Caco-2 (cell line): ENCODE measurements at regions not wholly inside any gene's neighbourhood (a gene's known extent, or its start where the extent isn't known, plus 50 kb on each side); places are given as distances from the start of the nearest gene placed in this dataset.

ENCODE experiments used
- BruUV-seq: library from RNA; stranded (reverse); fragments of 400-500 nt; replicated peaks from 2 replicates; lab custom pipeline; 2021; lab: Mats Ljungman, UMichigan
- CTCF ChIA-PET: fragments of 300-600 bp; sonication (Branson Sonifier 250); formaldehyde crosslinking; loops from one replicate; lab custom pipeline; 2022; ENCODE audit warnings: antibody characterized with exemption; lab: Charles Lee
- POLR2A ChIA-PET: fragments of 300-600 bp; sonication (Branson Sonifier 250); formaldehyde crosslinking; loops from one replicate; lab custom pipeline; 2022; ENCODE audit warnings: antibody characterized with exemption; lab: Charles Lee
- DNase-seq, 2 experiments: peaks; one replicate each; pipeline versions ENCODE4 v3.0.0 to v3.0.0-alpha.2; 2020 to 2022
- H3K27me3 ChIP-seq: replicated peaks from 2 replicates; pipeline ENCODE4 v1.6.0; 2011; ENCODE audit warnings: low read length; ENCODE audit not compliant: control insufficient read depth, insufficient read depth
- H3K36me3 ChIP-seq: 2 replicates; pipeline ENCODE4 v1.5.1; 2011; ENCODE audit warnings: low read length; ENCODE audit not compliant: control insufficient read depth, insufficient read depth
- H3K4me1 ChIP-seq: fragments of 250-450 bp; sonication (Bioruptor Pico); 2 replicates; pipeline ENCODE4 v1.5.1; 2020; ENCODE audit warnings: mild to moderate bottlenecking
- H3K4me3 ChIP-seq: 2 replicates; pipeline ENCODE4 v1.5.1; 2011; ENCODE audit warnings: low read depth, mild to moderate bottlenecking, control low read depth, low read length
- H3K9me3 ChIP-seq: fragments of 250-450 bp; sonication (Bioruptor Pico); 2 replicates; pipeline ENCODE4 v1.5.1; 2020; ENCODE audit warnings: mild to moderate bottlenecking, moderate library complexity
- H3K27ac Mint-ChIP-seq: one replicate; pipeline ENCODE4 v1.8.0; 2022; ENCODE audit warnings: mixed read lengths; ENCODE audit not compliant: unreplicated experiment
- H3K27me3 Mint-ChIP-seq: one replicate; pipeline ENCODE4 v1.8.0; 2022; ENCODE audit warnings: mixed read lengths; ENCODE audit not compliant: insufficient read depth, unreplicated experiment
- H3K36me3 Mint-ChIP-seq: one replicate; pipeline ENCODE4 v1.8.0; 2022; ENCODE audit warnings: mild to moderate bottlenecking, mixed read lengths; ENCODE audit not compliant: insufficient read depth, unreplicated experiment
- H3K4me1 Mint-ChIP-seq: one replicate; pipeline ENCODE4 v1.8.0; 2022; ENCODE audit warnings: low read depth, mixed read lengths; ENCODE audit not compliant: unreplicated experiment
- H3K4me3 Mint-ChIP-seq: one replicate; pipeline ENCODE4 v1.8.0; 2022; ENCODE audit warnings: mild to moderate bottlenecking, moderate library complexity, mixed read lengths; ENCODE audit not compliant: unreplicated experiment
- H3K9me3 Mint-ChIP-seq: one replicate; pipeline ENCODE4 v1.8.0; 2022; ENCODE audit warnings: mixed read lengths; ENCODE audit not compliant: unreplicated experiment
- intact Hi-C: fragments of 100-400 bp; cut with micrococcal nuclease; formaldehyde crosslinking; loops from one replicate; pipeline ENCODE4 v1.10.0; 2022; ENCODE audit not compliant: unreplicated experiment
- TF ChIP-seq, protein P1 (sequence below), 2 experiments: fragments of 200-600 bp in 1 of 2; IDR thresholded peaks; 1 replicate in 1 of 2; 2 replicates in 1 of 2; pipeline versions ENCODE4 v1.5.1 to v1.8.0; 2011 to 2022; ENCODE audit warnings: antibody characterized with exemption in 1 of 2, control low read depth in 1 of 2, inconsistent platforms in 1 of 2, low read depth in 1 of 2, low read length in 1 of 2, mild to moderate bottlenecking in 1 of 2, moderate library complexity in 1 of 2; ENCODE audit not compliant: insufficient read depth in 1 of 2, severe bottlenecking in 1 of 2, unreplicated experiment in 1 of 2

DNA sequence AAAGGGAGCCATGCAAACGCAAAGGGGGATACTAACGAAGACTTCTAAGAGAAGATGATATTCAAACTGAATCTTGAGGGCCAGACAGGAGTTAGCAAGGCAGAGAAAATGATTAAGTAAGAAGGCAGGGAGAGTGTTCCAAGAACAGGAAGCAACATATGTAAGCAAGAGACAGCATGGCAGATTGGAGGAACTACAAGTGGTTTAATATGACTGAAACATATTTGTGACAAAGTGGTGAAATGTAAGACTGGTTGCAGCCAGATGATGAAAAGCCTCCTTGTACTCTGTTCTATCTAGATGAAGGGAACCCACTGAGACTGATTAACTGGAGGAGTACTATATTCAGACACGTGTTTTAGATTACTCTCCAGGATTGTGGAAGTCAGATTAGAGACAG is 116.6 kb upstream of the DIAPH2 start:
- Histone ChIP-seq H3K27me3 (no peaks in the 10 kb centered on the region), H3K9me3 (no peaks in the 10 kb centered on the region), H3K4me1 (no peaks in the 10 kb centered on the region), H3K4me3 (no peak overlapping the region), H3K36me3 (no peaks in the 10 kb centered on the region)
- no TSS peak for BruUV-seq
- H3K4me3 Mint-ChIP-seq: no peak overlapping the region
- H3K36me3 Mint-ChIP-seq: no peaks in the 10 kb centered on the region
- H3K27me3 Mint-ChIP-seq: no peaks in the 10 kb centered on the region
- ChIA-PET POLR2A (no interaction called here), CTCF (no interaction called here)
- no peak overlapping the region for H3K27ac Mint-ChIP-seq
- H3K4me1 Mint-ChIP-seq: no peaks in the 10 kb centered on the region
- intact Hi-C loops: no loop called here
- no peak for DNase-seq
- TF ChIP-seq, protein P1, sequence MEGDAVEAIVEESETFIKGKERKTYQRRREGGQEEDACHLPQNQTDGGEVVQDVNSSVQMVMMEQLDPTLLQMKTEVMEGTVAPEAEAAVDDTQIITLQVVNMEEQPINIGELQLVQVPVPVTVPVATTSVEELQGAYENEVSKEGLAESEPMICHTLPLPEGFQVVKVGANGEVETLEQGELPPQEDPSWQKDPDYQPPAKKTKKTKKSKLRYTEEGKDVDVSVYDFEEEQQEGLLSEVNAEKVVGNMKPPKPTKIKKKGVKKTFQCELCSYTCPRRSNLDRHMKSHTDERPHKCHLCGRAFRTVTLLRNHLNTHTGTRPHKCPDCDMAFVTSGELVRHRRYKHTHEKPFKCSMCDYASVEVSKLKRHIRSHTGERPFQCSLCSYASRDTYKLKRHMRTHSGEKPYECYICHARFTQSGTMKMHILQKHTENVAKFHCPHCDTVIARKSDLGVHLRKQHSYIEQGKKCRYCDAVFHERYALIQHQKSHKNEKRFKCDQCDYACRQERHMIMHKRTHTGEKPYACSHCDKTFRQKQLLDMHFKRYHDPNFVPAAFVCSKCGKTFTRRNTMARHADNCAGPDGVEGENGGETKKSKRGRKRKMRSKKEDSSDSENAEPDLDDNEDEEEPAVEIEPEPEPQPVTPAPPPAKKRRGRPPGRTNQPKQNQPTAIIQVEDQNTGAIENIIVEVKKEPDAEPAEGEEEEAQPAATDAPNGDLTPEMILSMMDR (IDR thresholded peaks at IDR 0.05; ENCODE audit: insufficient read depth in 1 of 2, low read depth in 1 of 2, low read length in 1 of 2, severe bottlenecking in 1 of 2, unreplicated experiment in 1 of 2): no peak
- H3K9me3 Mint-ChIP-seq: no peaks in the 10 kb centered on the region

DNA sequence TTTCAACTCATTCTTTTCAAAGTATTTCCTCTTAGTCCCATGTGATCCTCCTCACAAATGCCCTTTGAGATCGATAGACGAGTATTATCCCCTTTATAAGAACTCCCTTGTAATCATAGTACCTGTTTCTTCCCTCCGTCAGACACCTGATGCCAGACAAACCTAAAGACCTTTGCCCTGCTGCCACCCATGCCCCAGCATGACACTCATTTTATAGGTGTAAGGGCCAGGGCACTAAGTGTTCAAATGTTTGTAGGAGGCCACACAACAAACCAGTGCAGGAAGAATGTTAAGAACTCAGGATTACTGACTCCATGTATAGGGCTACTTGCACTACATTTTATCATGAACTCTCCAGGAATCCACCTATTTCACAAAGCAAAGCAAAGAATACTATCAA is 115.6 kb upstream of the DIAPH2 start:
- Mint-ChIP-seq H3K4me1 (no peaks in the 10 kb centered on the region), H3K9me3 (no peaks in the 10 kb centered on the region), H3K27ac (no peak overlapping the region), H3K4me3 (no peak overlapping the region), H3K36me3 (no peaks in the 10 kb centered on the region), H3K27me3 (no peaks in the 10 kb centered on the region)
- DNase-seq: no peak
- BruUV-seq: no TSS peak
- no peaks in the 10 kb centered on the region for H3K36me3 ChIP-seq
- ChIA-PET POLR2A (no interaction called here), CTCF (no interaction called here)
- TF ChIP-seq, protein P1 (IDR thresholded peaks at IDR 0.05; ENCODE audit: insufficient read depth in 1 of 2, low read depth in 1 of 2, low read length in 1 of 2, severe bottlenecking in 1 of 2, unreplicated experiment in 1 of 2): no peak
- no peak overlapping the region for H3K4me3 ChIP-seq
- intact Hi-C loops: no loop called here
- no peaks in the 10 kb centered on the region for H3K4me1 ChIP-seq
- H3K27me3 ChIP-seq: no peaks in the 10 kb centered on the region
- H3K9me3 ChIP-seq: no peaks in the 10 kb centered on the region

DNA sequence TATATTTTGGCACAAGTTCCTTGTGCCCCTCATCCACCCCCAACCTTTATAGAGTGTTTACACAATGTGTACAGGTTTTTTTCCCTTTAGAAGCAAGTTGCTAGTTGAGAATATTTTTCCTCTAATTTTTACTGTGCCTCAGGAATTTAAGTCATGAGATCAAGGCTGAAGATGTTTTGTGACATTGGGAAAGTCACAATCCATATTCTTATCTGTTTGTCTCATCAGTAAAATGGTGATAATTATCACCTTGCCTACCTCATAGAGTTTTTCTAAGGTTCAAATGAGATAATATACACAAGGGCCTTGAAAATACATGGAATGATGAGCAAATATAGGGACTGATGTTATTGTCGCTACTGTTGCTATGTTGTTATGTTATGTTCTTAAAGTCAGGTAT is 109.6 kb upstream of the DIAPH2 start:
- TF ChIP-seq, protein P1 (IDR thresholded peaks at IDR 0.05; ENCODE audit: insufficient read depth in 1 of 2, low read depth in 1 of 2, low read length in 1 of 2, severe bottlenecking in 1 of 2, unreplicated experiment in 1 of 2): no peak
- BruUV-seq: no TSS peak
- no peaks in the 10 kb centered on the region for H3K9me3 ChIP-seq
- no peaks in the 10 kb centered on the region for H3K36me3 ChIP-seq
- H3K27ac Mint-ChIP-seq: no peak overlapping the region
- H3K36me3 Mint-ChIP-seq: no peaks in the 10 kb centered on the region
- no peaks in the 10 kb centered on the region for H3K27me3 ChIP-seq
- ChIA-PET POLR2A (no interaction called here), CTCF (no interaction called here)
- no peaks in the 10 kb centered on the region for H3K9me3 Mint-ChIP-seq
- intact Hi-C loops: no loop called here
- no peak for DNase-seq
- H3K27me3 Mint-ChIP-seq: no peaks in the 10 kb centered on the region
- no peak overlapping the region for H3K4me3 Mint-ChIP-seq
- H3K4me3 ChIP-seq: no peak overlapping the region
- H3K4me1 Mint-ChIP-seq: no peaks in the 10 kb centered on the region
- no peaks in the 10 kb centered on the region for H3K4me1 ChIP-seq
